HepG2 (cell line): ENCODE measurements at regions not wholly inside any gene's neighbourhood (a gene's known extent, or its start where the extent isn't known, plus 50 kb on each side); places are given as distances from the start of the nearest gene placed in this dataset.

Experiments
- ATAC-seq: fragments of 200-7000 bp; cut with Tn5 transposase; 3 replicates; pipeline ENCODE4 v1.9.1; 2020; ENCODE audit warnings: mild to moderate bottlenecking, moderate library complexity
- BruUV-seq: library from RNA; stranded (reverse); fragments of 400-500 nt; replicated peaks from 2 replicates; lab custom pipeline; 2021; lab: Mats Ljungman, UMichigan
- CTCF ChIA-PET: fragments of 300-600 bp; formaldehyde crosslinking; extraction: SDS; loops from one replicate; lab custom pipeline; 2021; ENCODE audit warnings: low total read pairs, inconsistent platforms, low intra/inter-chr PET ratio; lab: Yijun Ruan, JAX
- POLR2A ChIA-PET: fragments of 350-600 bp; sonication (Branson Sonifier 250); formaldehyde crosslinking; loops from one replicate; lab custom pipeline; 2020; ENCODE audit warnings: antibody characterized with exemption, inconsistent platforms; lab: Yijun Ruan, JAX
- DNase-seq: peaks from one replicate; pipeline ENCODE4 v3.0.0-alpha.2; 2015; ENCODE audit warnings: low spot score
- FAIRE-seq: peaks from 3 replicates; lab custom pipeline; 2011; peaks lifted over from hg19 to GRCh38; lab: Jason Lieb, UNC
- H2AFZ ChIP-seq: one replicate; pipeline ENCODE4 v1.6.1; 2011; ENCODE audit warnings: low read length, inconsistent platforms
- H3K27ac ChIP-seq: fragments of 300-600 bp; 3 replicates; pipeline ENCODE4 v1.8.0; 2011; ENCODE audit warnings: mixed run types, mild to moderate bottlenecking, mixed read lengths, low read length, inconsistent platforms; ENCODE audit not compliant: insufficient read depth; ENCODE audit errors: extremely low read length
- H3K27me3 ChIP-seq, 2 experiments: fragments of 200-600 bp in 1 of 2; 2 replicates in 1 of 2; 3 replicates in 1 of 2; pipeline versions ENCODE4 v1.6.0 to v1.8.0; 2011; ENCODE audit warnings: low read length in 2 of 2, mild to moderate bottlenecking in 2 of 2, moderate library complexity in 2 of 2, inconsistent platforms in 1 of 2; ENCODE audit not compliant: insufficient read depth in 2 of 2, control insufficient read depth in 1 of 2
- H3K36me3 ChIP-seq, 2 experiments: fragments of 200-600 bp in 1 of 2; replicated peaks in 1 of 2; 2 replicates in 1 of 2; 3 replicates in 1 of 2; pipeline versions ENCODE4 v1.5.1 to v1.8.0; 2011; ENCODE audit warnings: low read length in 2 of 2, inconsistent platforms in 1 of 2; ENCODE audit not compliant: insufficient read depth in 2 of 2, control insufficient read depth in 1 of 2
- H3K4me1 ChIP-seq: 2 replicates; pipeline ENCODE4 v1.5.1; 2012; ENCODE audit warnings: low read length, inconsistent platforms; ENCODE audit not compliant: insufficient read depth
- H3K4me2 ChIP-seq: 2 replicates; pipeline ENCODE4 v1.6.0; 2011; ENCODE audit warnings: low read depth, low read length, inconsistent platforms
- H3K4me3 ChIP-seq, 3 experiments: fragments of 200-600 bp in 1 of 3; sonication (generic), shearing (Covaris generic) in 1 of 3; replicated peaks in 1 of 3; 2 replicates each; pipeline ENCODE4 v1.5.1; 2011 to 2016; ENCODE audit warnings: low read length in 3 of 3, inconsistent platforms in 2 of 3, low read depth in 2 of 3, mild to moderate bottlenecking in 2 of 3, control low read depth in 1 of 3, mixed read lengths in 1 of 3; ENCODE audit not compliant: insufficient read depth in 1 of 3
- H3K79me2 ChIP-seq: one replicate; pipeline ENCODE4 v1.6.1; 2011; ENCODE audit warnings: low read length, inconsistent platforms; ENCODE audit not compliant: insufficient read depth
- H3K9ac ChIP-seq: 2 replicates; pipeline ENCODE4 v1.6.0; 2011; ENCODE audit warnings: mild to moderate bottlenecking, low read depth, low read length, inconsistent platforms; ENCODE audit not compliant: insufficient read depth
- H3K9me3 ChIP-seq: 2 replicates; pipeline ENCODE4 v1.5.1; 2012; ENCODE audit warnings: mild to moderate bottlenecking, low read length
- H4K20me1 ChIP-seq: 2 replicates; pipeline ENCODE4 v1.6.0; 2011; ENCODE audit warnings: inconsistent platforms, mild to moderate bottlenecking, low read length, moderate library complexity; ENCODE audit not compliant: insufficient read depth
- CAMTA2 ChIP-seq: sonication (generic); formaldehyde crosslinking; IDR thresholded peaks from 2 replicates; pipeline ENCODE4 v1.4.0; 2020; ENCODE audit warnings: mild to moderate bottlenecking, missing genetic modification reagents, borderline replicate concordance
- DPF2 ChIP-seq: sonication (generic); formaldehyde crosslinking; IDR thresholded peaks from 2 replicates; pipeline ENCODE4 v1.4.0; 2020; ENCODE audit warnings: mild to moderate bottlenecking, low read depth, missing genetic modification reagents, borderline replicate concordance
- GATA4 ChIP-seq: sonication (generic); IDR thresholded peaks from 2 replicates; pipeline ENCODE4 v1.6.1; 2016; ENCODE audit warnings: antibody characterized with exemption, low read depth, borderline replicate concordance
- JUNB ChIP-seq: sonication (generic); formaldehyde crosslinking; IDR thresholded peaks from 2 replicates; pipeline ENCODE4 v1.8.0; 2022; ENCODE audit warnings: missing genetic modification reagents, mild to moderate bottlenecking, borderline replicate concordance
- MNT ChIP-seq: fragments of 450-650 bp; IDR thresholded peaks from 2 replicates; pipeline ENCODE4 v1.6.1; 2016
- MTA1 ChIP-seq: sonication (generic); formaldehyde crosslinking; IDR thresholded peaks from 2 replicates; pipeline ENCODE4 v1.4.0; 2020; ENCODE audit warnings: missing genetic modification reagents, mild to moderate bottlenecking, borderline replicate concordance
- NFYC ChIP-seq: IDR thresholded peaks from 2 replicates; pipeline ENCODE4 v1.6.1; 2016; ENCODE audit warnings: missing genetic modification reagents, missing compliant biosample characterization
- PCBP2 ChIP-seq: fragments of 200-400 bp; formaldehyde crosslinking; optimal IDR thresholded peaks from 2 replicates; pipeline ENCODE3; 2018; ENCODE audit warnings: low read length, low read depth; ENCODE audit not compliant: poor library complexity, severe bottlenecking
- PHB2 ChIP-seq: fragments of 450-650 bp; IDR thresholded peaks from 2 replicates; pipeline ENCODE4 v1.6.1; 2018; ENCODE audit not compliant: partially characterized antibody
- RORA ChIP-seq: sonication (generic); formaldehyde crosslinking; IDR thresholded peaks from 2 replicates; pipeline ENCODE4 v1.5.0; 2020; ENCODE audit warnings: mild to moderate bottlenecking, missing genetic modification reagents, moderate library complexity
- ZFP36L1 ChIP-seq: sonication (generic); formaldehyde crosslinking; IDR thresholded peaks from 2 replicates; pipeline ENCODE4 v1.8.0; 2022; ENCODE audit warnings: mild to moderate bottlenecking, missing genetic modification reagents, moderate library complexity
- ZFY ChIP-seq: sonication (generic); formaldehyde crosslinking; IDR thresholded peaks from 2 replicates; pipeline ENCODE4 v1.4.0; 2020; ENCODE audit warnings: missing genetic modification reagents
- ZNF256 ChIP-seq: sonication (generic); formaldehyde crosslinking; conservative IDR thresholded peaks from 2 replicates; pipeline ENCODE4 v1.4.0; 2020; ENCODE audit warnings: missing genetic modification reagents
- ZNF430 ChIP-seq: sonication (generic); formaldehyde crosslinking; IDR thresholded peaks from 2 replicates; pipeline ENCODE4 v1.9.0; 2021; ENCODE audit warnings: mild to moderate bottlenecking, missing genetic modification reagents
- ZNF556 ChIP-seq: sonication (generic); formaldehyde crosslinking; IDR thresholded peaks from 2 replicates; pipeline ENCODE4 v1.4.0; 2020; ENCODE audit warnings: mild to moderate bottlenecking, missing genetic modification reagents, borderline replicate concordance
- ZNF775 ChIP-seq: sonication (generic); formaldehyde crosslinking; IDR thresholded peaks from 2 replicates; pipeline ENCODE4 v1.4.0; 2020; ENCODE audit warnings: missing genetic modification reagents, mild to moderate bottlenecking, moderate library complexity, borderline replicate concordance
- WGBS: methylation state at CpG from one replicate; pipeline ENCODE4 v1.1.6; 2017; ENCODE audit warnings: low lambda C conversion rate; 5-methylcytosine and 5-hydroxymethylcytosine counted together
- in situ Hi-C: cut with HindIII; loops from 2 replicates; pipeline ENCODE4 v1.10.0; 2017; ENCODE audit warnings: low pct_unique_long_range_greater_than_20kb; ENCODE audit not compliant: extremely low pct_ligation_motif_present
- intact Hi-C: fragments of 100-400 bp; cut with micrococcal nuclease; formaldehyde crosslinking; loops from one replicate; pipeline ENCODE4 v1.10.0; 2022; ENCODE audit not compliant: unreplicated experiment
- TF ChIP-seq, protein P1 (sequence below): sonication (generic); formaldehyde crosslinking; IDR thresholded peaks from 2 replicates; pipeline ENCODE4 v1.5.1; 2020; ENCODE audit warnings: mild to moderate bottlenecking, missing genetic modification reagents
- TF ChIP-seq, protein P2 (sequence below): sonication (generic); formaldehyde crosslinking; IDR thresholded peaks from 2 replicates; pipeline ENCODE4 v1.5.0; 2020; ENCODE audit warnings: mild to moderate bottlenecking, missing genetic modification reagents

DNA sequence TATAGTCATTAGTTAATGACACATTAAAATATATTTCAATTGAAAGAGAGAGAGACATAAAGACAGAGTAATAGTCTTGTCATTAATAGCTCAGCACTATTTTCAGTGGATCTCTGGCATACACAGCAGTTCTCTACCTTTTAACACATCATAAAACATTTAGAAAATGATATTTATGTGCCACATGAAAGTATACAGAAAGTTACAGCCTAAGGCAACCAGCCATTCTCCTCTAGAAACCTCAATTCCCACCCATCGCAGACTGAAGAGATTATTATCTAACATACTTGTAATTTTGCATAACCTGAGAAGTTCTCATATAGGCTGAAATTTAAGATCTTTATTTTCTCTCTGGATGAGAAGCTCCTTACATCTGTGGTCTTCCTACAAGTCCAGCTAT, 58.7 kb upstream of the FAM83B start:
- no peak overlapping the region for H3K9ac ChIP-seq
- WGBS, result 28% methylated on average over 1 of the region's 1 CpG
- intact Hi-C loops, result no loop called here
- TF ChIP-seq ZFP36L1 (no peak), RORA (no peak), ZNF256 (no peak), PHB2 (no peak), ZNF556 (CRISPR knock-in tag) (no peak), NFYC (CRISPR knock-in tag) (no peak), MNT (no peak), PCBP2 (no peak), DPF2 (CRISPR knock-in tag) (no peak), CAMTA2 (CRISPR knock-in tag) (no peak), GATA4 (no peak), ZNF775 (CRISPR knock-in tag) (no peak), MTA1 (CRISPR knock-in tag) (no peak), ZFY (CRISPR knock-in tag) (no peak), ZNF430 (no peak), JUNB (CRISPR knock-in tag) (no peak)
- TF ChIP-seq, protein P1, sequence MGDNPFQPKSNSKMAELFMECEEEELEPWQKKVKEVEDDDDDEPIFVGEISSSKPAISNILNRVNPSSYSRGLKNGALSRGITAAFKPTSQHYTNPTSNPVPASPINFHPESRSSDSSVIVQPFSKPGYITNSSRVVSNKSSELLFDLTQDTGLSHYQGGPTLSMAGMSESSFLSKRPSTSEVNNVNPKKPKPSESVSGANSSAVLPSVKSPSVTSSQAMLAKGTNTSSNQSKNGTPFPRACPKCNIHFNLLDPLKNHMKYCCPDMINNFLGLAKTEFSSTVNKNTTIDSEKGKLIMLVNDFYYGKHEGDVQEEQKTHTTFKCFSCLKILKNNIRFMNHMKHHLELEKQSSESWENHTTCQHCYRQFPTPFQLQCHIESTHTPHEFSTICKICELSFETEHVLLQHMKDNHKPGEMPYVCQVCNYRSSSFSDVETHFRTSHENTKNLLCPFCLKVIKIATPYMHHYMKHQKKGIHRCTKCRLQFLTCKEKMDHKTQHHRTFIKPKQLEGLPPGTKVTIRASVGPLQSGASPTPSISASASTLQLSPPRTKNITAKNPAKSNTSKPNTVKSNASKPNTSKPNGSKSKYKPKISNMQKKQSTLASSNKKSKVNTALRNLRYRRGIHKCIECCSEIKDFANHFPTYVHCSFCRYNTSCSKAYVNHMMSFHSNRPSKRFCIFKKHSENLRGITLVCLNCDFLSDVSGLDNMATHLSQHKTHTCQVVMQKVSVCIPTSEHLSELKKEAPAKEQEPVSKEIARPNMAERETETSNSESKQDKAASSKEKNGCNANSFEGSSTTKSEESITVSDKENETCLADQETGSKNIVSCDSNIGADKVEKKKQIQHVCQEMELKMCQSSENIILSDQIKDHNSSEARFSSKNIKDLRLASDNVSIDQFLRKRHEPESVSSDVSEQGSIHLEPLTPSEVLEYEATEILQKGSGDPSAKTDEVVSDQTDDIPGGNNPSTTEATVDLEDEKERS (CRISPR knock-in tag), result no peak
- TF ChIP-seq, protein P2, sequence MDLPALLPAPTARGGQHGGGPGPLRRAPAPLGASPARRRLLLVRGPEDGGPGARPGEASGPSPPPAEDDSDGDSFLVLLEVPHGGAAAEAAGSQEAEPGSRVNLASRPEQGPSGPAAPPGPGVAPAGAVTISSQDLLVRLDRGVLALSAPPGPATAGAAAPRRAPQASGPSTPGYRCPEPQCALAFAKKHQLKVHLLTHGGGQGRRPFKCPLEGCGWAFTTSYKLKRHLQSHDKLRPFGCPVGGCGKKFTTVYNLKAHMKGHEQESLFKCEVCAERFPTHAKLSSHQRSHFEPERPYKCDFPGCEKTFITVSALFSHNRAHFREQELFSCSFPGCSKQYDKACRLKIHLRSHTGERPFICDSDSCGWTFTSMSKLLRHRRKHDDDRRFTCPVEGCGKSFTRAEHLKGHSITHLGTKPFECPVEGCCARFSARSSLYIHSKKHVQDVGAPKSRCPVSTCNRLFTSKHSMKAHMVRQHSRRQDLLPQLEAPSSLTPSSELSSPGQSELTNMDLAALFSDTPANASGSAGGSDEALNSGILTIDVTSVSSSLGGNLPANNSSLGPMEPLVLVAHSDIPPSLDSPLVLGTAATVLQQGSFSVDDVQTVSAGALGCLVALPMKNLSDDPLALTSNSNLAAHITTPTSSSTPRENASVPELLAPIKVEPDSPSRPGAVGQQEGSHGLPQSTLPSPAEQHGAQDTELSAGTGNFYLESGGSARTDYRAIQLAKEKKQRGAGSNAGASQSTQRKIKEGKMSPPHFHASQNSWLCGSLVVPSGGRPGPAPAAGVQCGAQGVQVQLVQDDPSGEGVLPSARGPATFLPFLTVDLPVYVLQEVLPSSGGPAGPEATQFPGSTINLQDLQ, result no peak
- H3K9me3 ChIP-seq, result no peaks in the 10 kb centered on the region
- H4K20me1 ChIP-seq, result no peaks in the 10 kb centered on the region
- DNase-seq, result no peak
- H3K4me3 ChIP-seq, result no peak overlapping the region
- no peak for ATAC-seq
- no peaks in the 10 kb centered on the region for H3K79me2 ChIP-seq
- CTCF ChIA-PET, result no interaction called here
- no peak for FAIRE-seq
- no peak overlapping the region for H2AFZ ChIP-seq
- in situ Hi-C loops, result no loop called here
- no peaks in the 10 kb centered on the region for H3K36me3 ChIP-seq
- BruUV-seq, result no TSS peak
- POLR2A ChIA-PET, result no interaction called here
- H3K27me3 ChIP-seq, result no peaks in the 10 kb centered on the region
- no peaks in the 10 kb centered on the region for H3K4me1 ChIP-seq
- no peak overlapping the region for H3K4me2 ChIP-seq
- H3K27ac ChIP-seq, result no peak overlapping the region
